GM11168 (cell line): ENCODE measurements at regions not wholly inside any gene's neighbourhood (a gene's known extent, or its start where the extent isn't known, plus 50 kb on each side); places are given as distances from the start of the nearest gene placed in this dataset.

Source experiments
- in situ Hi-C: fragments of 300-500 bp; cut with MboI; formaldehyde crosslinking; loops from one replicate; pipeline ENCODE4 v1.12.0; 2022; ENCODE audit warnings: low sequenced_read_pairs; ENCODE audit not compliant: unreplicated experiment

DNA sequence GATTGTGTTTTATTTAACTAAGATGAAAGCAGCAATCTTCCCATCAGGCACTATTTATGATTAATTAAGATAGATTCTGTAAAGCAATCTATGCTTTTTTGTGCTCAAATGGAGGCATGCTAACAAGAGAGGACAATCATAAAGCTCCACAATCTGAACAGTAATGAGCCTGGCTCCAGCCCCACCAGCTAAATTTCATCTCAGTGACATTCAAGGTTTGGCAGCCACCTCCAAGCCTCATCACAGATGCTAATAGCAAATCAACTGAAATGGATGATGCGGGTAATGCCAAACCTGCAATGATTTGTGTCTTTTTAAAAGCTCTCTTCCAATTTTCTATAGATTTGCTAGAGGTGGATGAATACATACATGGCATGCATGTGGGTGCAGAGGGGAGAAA, 456.6 kb downstream of the TDRD15 start:
- in situ Hi-C loops = no loop called here

DNA sequence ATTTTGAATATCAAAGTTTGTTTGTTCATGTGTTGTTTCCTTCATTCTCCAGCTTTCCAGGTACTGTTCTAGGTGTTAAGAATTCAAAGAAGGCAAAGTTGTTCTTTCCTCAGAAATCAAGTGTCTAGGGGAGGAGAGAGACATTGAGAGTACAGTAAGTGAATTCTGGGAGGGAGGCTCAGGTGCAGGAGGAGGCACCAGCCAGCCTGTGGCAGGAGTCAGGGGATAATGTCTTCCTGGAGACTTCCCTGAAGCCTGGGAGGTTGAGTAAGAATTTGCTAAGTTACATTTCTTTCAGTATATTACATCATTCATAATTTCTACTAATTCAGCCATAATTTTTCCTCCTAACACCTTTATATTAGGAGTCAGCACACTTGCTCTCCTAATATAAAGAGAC, 462.1 kb downstream of the TDRD15 start:
- in situ Hi-C loops = no loop called here

DNA sequence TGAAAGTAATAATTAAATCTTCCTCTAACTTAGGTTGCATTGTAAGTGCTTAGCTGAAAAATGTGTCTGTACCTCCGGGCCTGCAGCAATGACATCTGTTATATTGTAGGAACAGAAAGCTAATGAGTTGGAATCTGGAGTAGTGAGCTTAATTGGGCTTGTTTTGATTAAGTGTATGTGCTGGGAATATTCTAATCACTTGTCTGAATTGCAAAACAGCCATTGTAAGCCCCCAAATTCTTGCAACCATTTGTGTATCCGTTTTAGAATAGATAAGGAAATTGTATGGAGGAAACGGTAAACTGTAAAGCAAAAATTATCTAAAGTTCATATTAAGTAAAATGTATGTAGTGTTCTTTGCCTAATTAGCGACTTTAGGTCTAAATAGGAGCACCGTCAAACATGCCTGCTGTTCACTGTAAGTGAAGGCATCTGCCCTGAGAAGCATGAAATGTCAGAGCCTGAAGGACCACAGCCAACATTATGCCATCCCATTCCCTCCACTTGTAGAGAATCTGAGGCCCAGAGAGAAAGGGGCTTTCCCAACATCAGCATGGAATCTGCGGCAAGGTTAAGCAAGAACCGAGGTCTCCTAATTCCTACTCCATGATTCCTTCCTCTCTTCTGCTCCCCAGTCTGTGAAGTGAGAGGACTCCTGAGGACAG, 466.4 kb downstream of the TDRD15 start:
- in situ Hi-C loops = no loop called here

DNA sequence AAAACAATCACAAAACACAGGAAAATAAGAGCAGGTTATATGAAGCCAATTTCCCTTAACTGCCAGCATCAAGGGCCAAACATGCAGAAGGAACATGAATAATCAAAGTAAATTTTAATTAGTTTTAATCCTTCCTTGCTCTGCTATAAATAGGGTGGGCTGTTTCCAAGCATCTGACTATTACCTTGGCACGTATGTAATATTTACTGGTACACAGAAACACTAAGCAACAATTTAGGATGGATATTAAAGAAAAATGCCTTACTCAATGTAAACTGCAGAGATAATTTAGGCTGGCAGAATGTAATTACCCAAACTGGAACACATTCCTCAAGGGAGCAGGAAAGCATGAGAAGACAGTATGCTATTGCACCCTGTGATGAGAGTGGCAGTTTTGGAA, 468.2 kb downstream of the TDRD15 start:
- in situ Hi-C loops = no loop called here

DNA sequence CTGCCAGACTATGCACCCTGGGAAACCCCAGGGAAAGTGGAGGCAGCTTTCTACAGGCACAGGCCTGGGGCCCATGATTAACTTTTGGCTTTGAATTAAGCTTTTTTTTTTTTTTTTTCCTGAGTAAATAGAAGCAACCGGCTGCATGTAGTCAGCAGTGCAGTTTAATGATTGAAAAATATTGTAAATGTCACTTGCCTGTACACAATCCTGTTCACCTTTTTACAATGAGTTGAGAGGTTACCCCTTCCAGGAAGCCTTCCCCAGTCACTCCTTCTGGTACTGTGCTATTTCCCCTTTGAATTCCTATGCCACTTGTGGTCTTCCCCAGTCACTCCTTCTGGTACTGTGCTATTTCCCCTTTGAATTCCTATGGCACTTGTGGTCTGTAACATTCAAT, 475.6 kb downstream of the TDRD15 start:
- in situ Hi-C loops = no loop called here

DNA sequence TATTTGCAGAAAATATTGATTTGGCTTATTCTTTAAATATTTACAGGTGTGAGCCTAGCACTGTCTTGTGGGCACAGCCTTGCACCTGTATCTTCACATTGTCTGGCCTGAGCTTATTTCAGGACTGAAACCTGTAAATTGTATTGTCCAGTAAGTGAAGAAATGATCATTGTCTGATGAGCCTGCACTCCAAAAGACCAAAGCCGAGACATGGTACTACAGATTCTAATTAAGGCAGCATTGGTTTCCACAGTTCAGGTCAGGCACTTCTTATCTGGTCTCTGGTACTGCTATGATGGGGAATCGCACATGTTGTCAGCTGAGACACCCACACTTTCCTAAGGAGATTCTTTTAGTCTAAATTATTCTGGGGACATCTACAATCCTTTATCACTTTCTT, 479.0 kb downstream of the TDRD15 start:
- in situ Hi-C loops = no loop called here

DNA sequence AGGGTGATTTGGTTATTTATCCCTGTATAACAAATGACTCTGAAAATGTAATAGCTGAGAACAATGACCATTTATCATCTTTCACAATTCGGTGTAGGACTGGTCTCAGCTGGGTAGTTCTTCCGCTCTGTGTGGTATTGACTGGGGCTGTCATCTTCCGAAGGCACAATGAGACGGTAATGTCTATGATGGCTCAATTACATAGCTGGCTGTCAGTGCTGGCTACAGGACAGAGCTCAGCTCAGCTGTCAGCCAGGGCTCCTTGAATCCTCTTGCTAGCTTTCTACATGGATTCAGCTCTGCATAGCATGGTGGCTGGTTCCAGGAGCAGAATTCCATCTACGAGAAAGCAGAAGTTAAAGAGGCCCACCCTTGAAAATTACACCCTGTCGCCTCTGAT, 483.8 kb downstream of the TDRD15 start:
- in situ Hi-C loops = no loop called here

DNA sequence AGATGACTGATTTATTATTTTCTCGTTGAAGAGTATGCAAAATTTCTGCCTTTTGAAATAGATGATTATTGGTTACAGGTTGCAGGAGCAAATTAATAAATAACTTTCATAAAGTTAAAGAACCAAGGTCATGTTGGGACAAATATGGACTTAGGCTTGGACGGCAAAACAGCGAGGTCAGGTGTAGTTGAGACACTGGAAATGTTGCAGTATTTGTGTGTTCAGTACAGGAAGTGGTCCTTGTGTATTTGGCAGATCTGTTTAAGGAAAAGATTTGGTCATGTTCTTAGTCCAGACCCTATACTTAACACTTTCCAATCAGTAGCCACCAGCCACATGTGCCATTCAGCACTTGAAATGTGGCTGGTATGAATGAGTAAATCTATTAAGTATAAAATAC, 486.5 kb downstream of the TDRD15 start:
- in situ Hi-C loops = no loop called here

DNA sequence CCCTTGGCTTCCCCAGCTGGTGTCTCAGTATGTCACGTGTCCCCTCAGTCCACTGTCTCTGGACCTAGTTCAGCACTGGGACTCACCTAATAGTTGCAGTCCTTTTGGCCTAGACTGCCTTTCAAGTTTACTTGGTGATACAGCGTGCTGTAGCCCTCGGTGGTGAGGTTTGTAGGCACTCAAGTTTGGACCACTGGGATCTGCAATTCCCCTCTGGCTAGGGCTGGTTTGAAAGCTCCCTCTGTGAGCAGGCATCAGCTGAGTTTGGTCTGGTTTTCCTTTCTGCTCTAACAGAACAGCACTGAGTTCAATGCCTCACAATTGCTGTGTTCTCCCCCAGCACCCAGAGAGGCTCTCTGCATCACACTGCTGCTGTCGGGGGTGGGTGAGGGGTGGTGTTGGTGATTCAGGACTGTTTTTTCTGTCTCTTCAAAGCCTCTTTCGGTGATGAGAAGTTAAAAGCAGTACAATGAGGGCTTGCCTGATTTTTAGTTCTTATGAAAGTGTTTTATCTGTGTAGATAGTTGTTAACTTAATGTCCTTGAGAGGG, 494.2 kb downstream of the TDRD15 start:
- in situ Hi-C loops = no loop called here

DNA sequence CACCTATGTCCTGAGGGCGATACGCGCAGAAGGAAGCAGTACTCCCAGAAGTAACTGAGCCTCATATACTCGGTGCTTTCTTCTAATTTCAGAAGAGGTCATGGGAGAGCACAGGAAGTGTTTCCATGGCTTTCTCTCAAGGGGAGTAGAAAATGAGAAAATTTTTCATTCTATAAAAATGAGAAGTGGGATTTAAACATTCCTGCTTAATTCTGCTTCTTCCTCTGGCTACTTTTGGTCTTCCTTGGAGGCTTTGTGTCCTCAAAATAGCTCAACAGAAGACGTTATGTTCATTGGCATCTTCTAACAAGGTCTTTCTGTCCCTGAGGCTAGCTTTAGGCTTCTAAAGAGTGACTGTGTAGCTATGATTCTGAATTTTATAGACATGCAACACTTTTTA, 497.0 kb downstream of the TDRD15 start:
- in situ Hi-C loops = no loop called here

DNA sequence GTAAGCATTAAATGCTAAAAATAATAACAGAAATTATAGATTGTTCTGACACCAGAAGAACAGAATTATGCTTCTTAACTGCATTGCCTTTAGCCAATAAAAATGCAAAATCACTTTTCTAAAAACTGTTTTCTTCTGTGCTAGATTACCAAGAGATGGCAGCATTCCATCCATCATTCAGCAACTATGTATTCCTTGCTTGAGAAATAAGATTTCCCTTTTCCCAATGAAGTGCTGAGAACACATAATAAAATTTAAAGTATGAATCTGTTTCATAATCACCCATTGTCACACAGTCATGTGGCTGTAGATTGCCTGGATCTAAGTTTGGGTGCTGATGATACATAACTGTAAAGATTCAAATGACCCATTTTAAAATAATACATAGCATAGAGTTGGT, 504.2 kb downstream of the TDRD15 start:
- in situ Hi-C loops = no loop called here

DNA sequence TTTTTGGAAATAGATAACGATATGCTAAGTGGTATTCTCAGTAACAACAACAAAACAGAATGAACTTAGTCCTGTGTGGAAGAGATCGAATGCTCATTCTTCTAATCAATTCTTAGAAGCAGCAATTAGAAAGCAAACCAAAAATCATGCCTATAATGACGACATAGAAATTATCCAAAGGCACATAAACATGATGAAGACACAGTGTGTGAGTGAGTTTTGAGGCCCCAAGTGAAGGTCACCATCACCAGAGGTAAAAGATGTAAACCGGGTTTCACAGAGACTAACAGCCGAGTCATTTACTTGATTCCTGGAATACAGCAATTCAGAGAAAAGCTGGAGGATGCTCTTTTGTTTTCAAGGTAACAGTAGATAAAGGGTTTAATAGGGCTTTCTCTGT, 509.2 kb downstream of the TDRD15 start:
- in situ Hi-C loops = no loop called here

DNA sequence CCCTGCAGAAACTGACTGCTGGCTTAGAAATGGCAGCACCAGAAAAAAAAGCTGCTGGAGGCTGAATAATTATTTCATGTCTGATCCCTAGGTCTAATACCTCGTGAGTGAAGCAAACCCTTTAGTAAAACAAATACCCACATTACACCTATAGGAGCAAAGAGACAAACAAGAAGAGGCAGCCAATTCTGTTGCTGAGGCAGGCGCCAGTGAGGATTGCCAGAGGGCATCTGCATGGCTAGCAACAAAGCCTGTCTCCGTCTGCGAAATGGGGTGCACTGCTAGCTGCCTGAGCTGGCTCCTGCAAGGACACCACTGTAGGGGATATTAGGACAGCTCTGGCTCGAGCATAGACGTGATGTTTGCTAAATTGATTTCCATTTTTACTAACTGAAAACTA, 509.7 kb downstream of the TDRD15 start:
- in situ Hi-C loops = no loop called here

DNA sequence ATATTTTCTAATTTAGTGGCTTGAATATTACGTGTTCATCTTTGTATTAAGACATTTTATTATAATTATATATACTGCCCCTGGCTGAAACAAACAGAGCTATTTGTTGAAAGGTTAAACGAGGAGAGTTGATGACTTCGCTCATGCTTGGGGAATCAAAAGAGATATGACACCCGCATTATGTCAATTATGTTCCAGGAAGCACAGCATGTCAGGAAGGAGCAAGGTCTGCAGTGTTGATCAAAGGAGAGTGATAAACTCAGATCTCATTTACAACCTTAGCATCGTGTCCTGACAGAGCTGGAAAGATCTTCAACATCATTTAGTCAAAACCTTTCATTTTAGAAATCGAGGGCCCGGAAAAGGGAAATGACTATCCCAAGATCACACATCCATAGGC, 510.1 kb downstream of the TDRD15 start:
- in situ Hi-C loops = no loop called here

DNA sequence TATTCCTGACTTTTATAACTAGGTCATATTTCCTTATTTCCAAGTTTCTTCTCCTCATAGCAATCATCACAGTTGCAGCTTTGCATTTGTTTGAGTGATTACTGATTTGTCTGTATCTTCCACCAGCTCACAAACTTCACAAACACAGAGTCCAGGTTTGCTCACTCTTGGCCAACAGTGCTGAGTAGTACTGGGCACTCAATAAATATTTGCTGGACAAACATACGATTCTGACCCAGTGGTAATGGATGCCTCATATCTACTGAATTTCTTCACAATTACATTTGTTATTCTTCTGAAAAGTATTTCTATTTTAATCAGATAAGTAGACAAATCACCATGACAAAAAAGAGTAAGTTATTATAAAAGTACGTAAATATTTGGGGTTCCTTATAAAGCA, 516.3 kb downstream of the TDRD15 start:
- in situ Hi-C loops = no loop called here

DNA sequence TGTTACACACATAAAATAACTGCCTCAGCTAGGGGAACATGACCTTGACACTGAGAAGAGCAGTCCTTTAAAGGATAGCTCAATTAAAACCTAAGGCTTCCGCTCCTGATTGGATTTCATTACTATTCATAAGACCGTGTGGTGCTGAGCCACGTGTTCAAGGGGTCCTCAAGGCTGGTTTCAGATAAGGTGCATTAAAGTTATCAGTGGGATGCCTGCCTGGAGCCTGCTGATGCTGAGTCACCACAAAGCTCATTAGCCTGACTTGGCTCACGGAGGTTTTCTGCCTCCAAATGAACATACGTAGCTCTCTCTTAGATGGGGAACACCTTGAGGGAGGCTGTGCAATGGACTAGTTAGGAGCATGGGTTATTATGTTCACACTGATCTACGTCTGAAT, 518.9 kb downstream of the TDRD15 start:
- in situ Hi-C loops = no loop called here

DNA sequence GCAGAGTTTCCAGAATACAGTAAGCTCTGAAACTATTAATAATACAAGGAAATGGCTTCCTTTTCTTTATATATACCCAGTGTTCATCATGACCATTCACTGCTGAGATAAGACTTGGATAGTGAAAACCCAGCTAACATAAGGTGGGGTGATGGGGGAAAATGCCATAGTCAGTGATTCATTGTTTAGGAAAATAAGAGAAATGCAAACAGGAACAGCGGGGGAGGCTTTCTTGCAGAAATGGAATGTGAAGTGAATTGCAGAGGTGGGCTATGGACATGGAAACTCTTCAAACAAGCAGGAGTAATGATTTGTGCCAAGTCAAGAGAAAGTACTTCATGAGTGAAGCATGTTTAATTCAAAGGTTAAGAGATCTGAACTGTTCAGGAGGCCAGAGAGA, 519.4 kb downstream of the TDRD15 start:
- in situ Hi-C loops = no loop called here

DNA sequence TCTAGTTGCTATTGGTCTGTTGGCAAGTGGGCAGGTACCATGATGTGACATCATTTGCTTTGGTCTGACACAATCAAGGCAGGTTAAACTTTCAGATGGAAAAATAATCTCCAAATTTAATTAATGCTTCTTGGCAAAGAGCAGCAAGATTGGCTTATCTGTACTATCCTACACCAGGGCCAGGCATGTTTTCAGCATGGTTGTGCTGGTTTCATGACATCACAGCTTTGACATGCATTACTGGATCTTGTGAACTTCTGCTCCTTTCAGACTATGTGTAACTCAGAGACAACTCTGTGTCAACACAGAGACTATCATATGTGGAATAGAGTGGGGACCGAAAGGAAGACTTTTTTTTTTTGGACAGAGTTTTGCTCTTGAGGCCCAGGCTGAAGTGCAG, 520.5 kb downstream of the TDRD15 start:
- in situ Hi-C loops = no loop called here

DNA sequence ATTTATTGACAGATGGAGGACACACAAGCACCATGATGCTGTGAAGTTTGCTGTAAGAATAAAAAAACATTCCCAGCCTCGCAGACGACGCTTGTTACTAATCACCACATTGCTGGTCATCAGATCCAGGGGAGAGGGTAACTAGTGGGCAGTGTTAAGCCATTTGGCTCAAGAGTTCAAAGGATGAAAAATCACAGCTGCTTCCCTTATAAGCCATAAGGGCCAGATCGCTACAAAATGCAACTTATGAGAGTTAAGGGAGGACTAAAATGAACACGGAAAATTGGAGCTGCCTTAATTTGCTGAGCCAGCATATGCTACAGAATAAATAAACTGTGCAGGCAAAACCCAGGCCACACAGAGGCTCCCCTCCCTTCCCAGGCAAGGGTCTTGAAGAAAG, 522.6 kb downstream of the TDRD15 start:
- in situ Hi-C loops = no loop called here

DNA sequence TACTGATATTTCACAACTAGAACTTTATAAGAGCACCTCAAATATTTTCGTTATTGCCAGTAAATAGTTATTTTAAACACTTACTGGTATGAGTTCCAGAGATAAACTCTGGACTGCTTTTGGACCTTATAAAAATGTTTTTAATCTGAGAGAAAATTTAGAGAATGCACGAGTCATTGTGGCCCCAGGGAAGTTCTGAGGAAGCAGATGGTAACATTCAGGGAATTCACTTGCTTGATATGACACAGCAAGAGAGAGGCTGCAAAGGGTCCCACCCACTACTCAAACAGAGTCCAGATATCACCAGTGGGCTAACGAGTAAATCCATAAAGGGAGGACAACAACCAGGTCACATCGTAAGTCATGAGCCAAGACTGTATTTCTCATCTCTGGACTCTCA, 526.8 kb downstream of the TDRD15 start:
- in situ Hi-C loops = no loop called here

DNA sequence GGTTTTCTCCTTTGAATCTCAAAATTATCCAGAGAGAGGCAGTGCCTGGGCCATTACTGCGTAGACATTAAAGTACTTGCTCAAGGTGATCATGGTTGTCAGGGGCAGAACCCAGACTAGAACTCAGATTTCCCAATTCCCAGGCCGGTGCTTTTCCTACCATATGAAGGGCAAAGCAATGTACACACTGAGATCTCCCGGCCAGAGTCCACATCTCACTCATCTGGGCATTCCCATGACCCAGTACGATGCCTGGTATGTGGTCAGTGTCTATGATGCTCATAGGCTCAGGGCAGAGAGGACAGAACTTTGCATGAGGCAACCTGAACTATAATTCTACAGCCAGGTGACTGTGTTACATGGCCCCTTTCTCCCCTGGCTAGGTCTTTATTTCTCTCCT, 531.4 kb downstream of the TDRD15 start:
- in situ Hi-C loops = no loop called here

DNA sequence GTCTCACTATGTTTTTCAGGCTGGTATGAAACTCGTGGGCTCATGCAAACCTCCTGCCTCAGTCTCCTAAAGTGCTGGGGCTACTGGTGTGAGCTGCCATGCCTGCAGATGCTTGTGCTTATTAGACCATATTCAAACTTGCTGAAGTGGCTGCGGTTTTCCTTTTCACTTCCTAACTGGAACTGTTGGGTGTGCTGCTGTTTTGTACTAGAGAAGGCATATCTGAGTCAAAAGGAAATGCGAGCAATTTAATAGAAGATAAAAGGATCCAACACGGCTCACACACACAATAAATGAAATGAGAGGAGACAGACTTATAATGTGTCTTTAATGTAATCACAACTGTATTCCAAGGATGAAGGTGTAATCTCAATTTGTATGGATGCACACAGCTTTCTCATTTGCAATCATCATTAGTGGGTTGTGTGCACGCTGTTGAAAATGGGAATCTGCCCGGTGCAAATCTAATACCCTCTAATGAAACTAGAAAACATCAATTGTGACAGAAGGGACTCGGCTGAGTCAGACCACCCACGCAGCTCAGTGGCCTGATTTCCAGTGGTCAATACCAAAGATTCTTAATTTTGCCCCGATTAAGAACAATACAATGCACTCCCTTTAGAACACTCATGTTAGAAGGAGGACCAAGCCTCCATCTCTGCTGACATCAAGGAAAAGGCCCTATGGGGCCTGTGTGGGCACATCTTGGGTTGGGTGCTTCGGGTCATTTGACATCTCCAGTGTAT, 532.7 kb downstream of the TDRD15 start:
- in situ Hi-C loops = no loop called here
